GM12878 (cell line): ENCODE measurements at regions not wholly inside any gene's neighbourhood (a gene's known extent, or its start where the extent isn't known, plus 50 kb on each side); places are given as distances from the start of the nearest gene placed in this dataset.

ENCODE experiments used
- ATAC-seq: fragments of 200-7000 bp; cut with Tn5 transposase; 3 replicates; pipeline ENCODE4 v1.9.1; 2020; ENCODE audit warnings: mild to moderate bottlenecking, moderate library complexity
- BruUV-seq: library from RNA; stranded (reverse); fragments of 400-500 nt; replicated peaks from 2 replicates; lab custom pipeline; 2021; lab: Mats Ljungman, UMichigan
- CTCF ChIA-PET: fragments of 300-600 bp; sonication (Branson Sonifier 250); formaldehyde crosslinking; extraction: SDS; loops from one replicate; lab custom pipeline; 2021; ENCODE audit warnings: inconsistent platforms; lab: Yijun Ruan, JAX
- POLR2A ChIA-PET: fragments of 350-600 bp; formaldehyde crosslinking; extraction: SDS; loops from one replicate; lab custom pipeline; 2021; ENCODE audit warnings: inconsistent platforms; lab: Charles Lee
- RAD21 ChIA-PET: fragments of 300-600 bp; sonication (Branson Sonifier 250); formaldehyde crosslinking; loops from one replicate; lab custom pipeline; 2023; ENCODE audit warnings: antibody characterized with exemption; ENCODE audit not compliant: unreplicated experiment; lab: Charles Lee
- SMC1A ChIA-PET: fragments of 300-600 bp; sonication (Branson Sonifier 250); formaldehyde crosslinking; loops from one replicate; lab custom pipeline; 2023; ENCODE audit not compliant: unreplicated experiment, uncharacterized antibody; lab: Charles Lee
- DNase-seq: peaks from one replicate; pipeline ENCODE4 v3.0.0-alpha.2; 2011; ENCODE audit warnings: low read depth, low spot score
- FAIRE-seq: peaks from 3 replicates; lab custom pipeline; 2011; peaks lifted over from hg19 to GRCh38; lab: Jason Lieb, UNC
- H2AFZ ChIP-seq: 2 replicates; pipeline ENCODE4 v1.6.0; 2011; ENCODE audit warnings: low read depth, low read length, control low read depth; ENCODE audit not compliant: control insufficient read depth
- H3K27ac ChIP-seq: 2 replicates; pipeline ENCODE4 v1.5.1; 2011; ENCODE audit warnings: control low read depth; ENCODE audit not compliant: control insufficient read depth, insufficient read depth
- H3K27me3 ChIP-seq, 2 experiments: replicated peaks in 1 of 2; 2 replicates each; pipeline versions ENCODE4 v1.6.0 to v1.6.1; 2011; ENCODE audit warnings: low read length in 1 of 2; ENCODE audit not compliant: control insufficient read depth in 2 of 2, insufficient read depth in 2 of 2
- H3K36me3 ChIP-seq, 2 experiments: 2 replicates each; pipeline ENCODE4 v1.5.1; 2011; ENCODE audit warnings: low read length in 1 of 2; ENCODE audit not compliant: control insufficient read depth in 2 of 2, insufficient read depth in 2 of 2
- H3K4me1 ChIP-seq: 2 replicates; pipeline ENCODE4 v1.6.1; 2011; ENCODE audit warnings: mild to moderate bottlenecking, low read length, moderate library complexity, mixed read lengths; ENCODE audit not compliant: control insufficient read depth, insufficient read depth
- H3K4me2 ChIP-seq: 2 replicates; pipeline ENCODE4 v1.6.0; 2011; ENCODE audit warnings: control low read depth; ENCODE audit not compliant: control insufficient read depth, insufficient read depth
- H3K4me3 ChIP-seq: fragments of 200-600 bp; sonication (generic); 2 replicates; pipeline ENCODE4 v1.5.1; 2016
- H3K79me2 ChIP-seq: 2 replicates; pipeline ENCODE4 v1.6.0; 2011; ENCODE audit warnings: low read length; ENCODE audit not compliant: control insufficient read depth, insufficient read depth
- H3K9ac ChIP-seq: 2 replicates; pipeline ENCODE4 v1.8.0; 2011; ENCODE audit warnings: low read length, control low read depth, mixed read lengths; ENCODE audit not compliant: control insufficient read depth, insufficient read depth
- H3K9me3 ChIP-seq: replicated peaks from 3 replicates; pipeline ENCODE4 v1.5.1; 2011; ENCODE audit warnings: mild to moderate bottlenecking, low read length; ENCODE audit not compliant: control insufficient read depth, insufficient read depth
- H4K20me1 ChIP-seq: 2 replicates; pipeline ENCODE4 v1.6.0; 2011; ENCODE audit not compliant: control insufficient read depth, insufficient read depth
- ATF3 ChIP-seq: IDR thresholded peaks from 2 replicates; pipeline ENCODE4 v1.6.1; 2011; ENCODE audit warnings: low read depth, mild to moderate bottlenecking, low read length, moderate library complexity, borderline replicate concordance; ENCODE audit errors: extremely low read depth
- BACH1 ChIP-seq: fragments of 450-650 bp; IDR thresholded peaks from 2 replicates; pipeline ENCODE4 v1.6.1; 2017; ENCODE audit warnings: mild to moderate bottlenecking, borderline replicate concordance
- CREM ChIP-seq: IDR thresholded peaks from 2 replicates; pipeline ENCODE4 v1.6.1; 2014; ENCODE audit warnings: antibody characterized with exemption, low read depth
- DPF2 ChIP-seq: fragments of 450-650 bp; IDR thresholded peaks from 2 replicates; pipeline ENCODE4 v1.6.1; 2017; ENCODE audit warnings: mild to moderate bottlenecking
- E2F4 ChIP-seq: IDR thresholded peaks from 2 replicates; pipeline ENCODE4 v1.6.1; 2012; ENCODE audit warnings: low read depth, low read length, improper control_type of control experiment
- EP300 ChIP-seq, 2 experiments: fragments of 150-350 bp in 1 of 2; IDR thresholded peaks; 2 replicates each; pipeline ENCODE4 v1.6.1; 2011 to 2012; ENCODE audit warnings: low read depth in 2 of 2, low read length in 2 of 2, borderline replicate concordance in 1 of 2, improper control_type of control experiment in 1 of 2, inconsistent platforms in 1 of 2; ENCODE audit not compliant: control insufficient read depth in 1 of 2
- GABPA ChIP-seq: IDR thresholded peaks from 2 replicates; pipeline ENCODE4 v1.6.1; 2014; ENCODE audit warnings: antibody characterized with exemption, low read depth, mild to moderate bottlenecking, inconsistent platforms
- HSF1 ChIP-seq: fragments of 150-350 bp; IDR thresholded peaks from 2 replicates; pipeline ENCODE4 v1.6.1; 2014; ENCODE audit warnings: mild to moderate bottlenecking, low read depth, low read length
- KLF5 ChIP-seq: fragments of 450-650 bp; IDR thresholded peaks from 2 replicates; pipeline ENCODE4 v1.6.1; 2014; ENCODE audit warnings: mild to moderate bottlenecking; ENCODE audit not compliant: partially characterized antibody
- PRDM15 ChIP-seq: fragments of 450-650 bp; formaldehyde crosslinking; IDR thresholded peaks from 2 replicates; pipeline ENCODE4 v1.4.0; 2020; ENCODE audit warnings: mild to moderate bottlenecking, moderate library complexity
- RELB ChIP-seq: fragments of 450-650 bp; IDR thresholded peaks from 2 replicates; pipeline ENCODE4 v1.6.1; 2017; ENCODE audit warnings: low read depth, mild to moderate bottlenecking, moderate library complexity
- SMAD1 ChIP-seq: fragments of 450-650 bp; IDR thresholded peaks from 2 replicates; pipeline ENCODE4 v1.6.1; 2018; ENCODE audit warnings: mild to moderate bottlenecking, low read depth; ENCODE audit not compliant: partially characterized antibody
- TAF1 ChIP-seq: IDR thresholded peaks from 2 replicates; pipeline ENCODE4 v1.6.1; 2011; ENCODE audit warnings: mild to moderate bottlenecking, low read depth, low read length, borderline replicate concordance
- ZNF384 ChIP-seq: IDR thresholded peaks from 2 replicates; pipeline ENCODE4 v1.6.1; 2012; ENCODE audit warnings: low read depth, mild to moderate bottlenecking, low read length, improper control_type of control experiment, borderline replicate concordance
- ZSCAN29 ChIP-seq: fragments of 450-650 bp; IDR thresholded peaks from 2 replicates; pipeline ENCODE4 v1.6.1; 2017; ENCODE audit warnings: mild to moderate bottlenecking, moderate library complexity
- ZZZ3 ChIP-seq: IDR thresholded peaks from 2 replicates; pipeline ENCODE4 v1.6.1; 2011; ENCODE audit warnings: low read depth; ENCODE audit not compliant: control insufficient read depth, insufficient read length
- WGBS: methylation state at CpG from one replicate; pipeline ENCODE4 v1.1.6; 2016; ENCODE audit warnings: low lambda C conversion rate; ENCODE audit not compliant: insufficient replicate concordance, insufficient coverage; ENCODE audit errors: missing lambda C conversion rate; 5-methylcytosine and 5-hydroxymethylcytosine counted together
- in situ Hi-C: fragments of 300-500 bp; cut with MboI; formaldehyde crosslinking; loops from 9 replicates; pipeline ENCODE4 v1.14.3; 2018; ENCODE audit warnings: mixed read lengths
- intact Hi-C: fragments of 100-400 bp; cut with micrococcal nuclease; formaldehyde crosslinking; loops from one replicate; pipeline ENCODE4 v1.14.2; 2022; ENCODE audit not compliant: unreplicated experiment

GRCh38 chr6:169084067-169084466 lies 169.6 kb downstream of the THBS2 start:
- Histone ChIP-seq H4K20me1 (no peaks in the 10 kb centered on the region), H3K27ac (no peak overlapping the region), H3K9ac (no peak overlapping the region), H3K4me1 (no peaks in the 10 kb centered on the region), H3K4me2 (no peak overlapping the region), H3K27me3 (no peaks in the 10 kb centered on the region), H3K79me2 (no peaks in the 10 kb centered on the region), H3K36me3 (no peaks in the 10 kb centered on the region), H3K9me3 (no peaks in the 10 kb centered on the region), H3K4me3 (no peak overlapping the region), H2AFZ (no peak overlapping the region)
- DNase-seq: no peak
- ChIA-PET SMC1A (no interaction called here), CTCF (no interaction called here), POLR2A (no interaction called here), RAD21 (no interaction called here)
- in situ Hi-C loops: no loop called here
- ATAC-seq: no peak
- 33% methylated on average over 10 of the region's 10 CpGs for WGBS
- no peak for FAIRE-seq
- TF ChIP-seq CREM: no peak
- no peak for TF ChIP-seq HSF1
- TF ChIP-seq DPF2: no peak
- TF ChIP-seq ZZZ3: no peak
- TF ChIP-seq PRDM15 (CRISPR knock-in tag): no peak
- TF ChIP-seq ZSCAN29: no peak
- TF ChIP-seq EP300 (IDR thresholded peaks at IDR 0.05; ENCODE audit: borderline replicate concordance in 1 of 2, control insufficient read depth in 1 of 2, low read depth in 2 of 2, low read length in 2 of 2): no peak
- TF ChIP-seq ATF3: no peak
- TF ChIP-seq RELB: no peak
- no peak for TF ChIP-seq GABPA
- no peak for TF ChIP-seq TAF1
- no peak for TF ChIP-seq BACH1
- TF ChIP-seq KLF5: no peak
- no peak for TF ChIP-seq SMAD1
- no peak for TF ChIP-seq E2F4
- TF ChIP-seq ZNF384: no peak
- intact Hi-C loops: no loop called here
- no TSS peak for BruUV-seq
